Hematopoietic multipotent progenitor cell treated with erythropoietin and hydrocortisone succinate and interleukin-3 and kit ligand, for 4 days (in vitro differentiated cells): ENCODE measurements at regions not wholly inside any gene's neighbourhood (a gene's known extent, or its start where the extent isn't known, plus 50 kb on each side); places are given as distances from the start of the nearest gene placed in this dataset.

Experiments used
- DNase-seq: peaks from one replicate; pipeline ENCODE4 v3.0.0-alpha.2; 2015

DNA sequence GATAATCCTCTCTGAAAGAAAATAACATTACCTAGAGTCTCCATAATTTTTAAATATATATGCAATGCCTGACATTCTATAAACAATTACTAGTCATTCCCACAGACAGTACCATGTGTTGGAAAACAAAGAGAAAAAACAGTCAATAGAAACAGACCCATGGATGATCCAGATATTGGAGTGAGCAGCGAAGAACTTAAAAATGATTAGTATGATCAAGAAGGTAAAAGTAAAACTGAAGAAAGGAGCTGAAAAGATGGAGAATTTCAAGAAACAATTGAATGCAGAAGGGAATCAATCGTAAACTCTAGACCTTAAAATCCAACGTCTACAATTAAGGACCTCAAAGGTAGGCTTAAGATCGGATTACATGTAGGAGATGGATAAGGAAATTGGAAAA, 330.6 kb downstream of the SHANK2 start:
- DNase-seq, result no peak

- no peak for DNase-seq
Observed at GRCh38 chr11:70924108-70924507, 328.3 kb downstream of the SHANK2 start.

- DNase-seq, result no peak
Observed at GRCh38 chr11:70925238-70925637, 327.1 kb downstream of the SHANK2 start.

- DNase-seq, result no peak
Observed at GRCh38 chr11:70926543-70927201, 325.7 kb downstream of the SHANK2 start.

DNA sequence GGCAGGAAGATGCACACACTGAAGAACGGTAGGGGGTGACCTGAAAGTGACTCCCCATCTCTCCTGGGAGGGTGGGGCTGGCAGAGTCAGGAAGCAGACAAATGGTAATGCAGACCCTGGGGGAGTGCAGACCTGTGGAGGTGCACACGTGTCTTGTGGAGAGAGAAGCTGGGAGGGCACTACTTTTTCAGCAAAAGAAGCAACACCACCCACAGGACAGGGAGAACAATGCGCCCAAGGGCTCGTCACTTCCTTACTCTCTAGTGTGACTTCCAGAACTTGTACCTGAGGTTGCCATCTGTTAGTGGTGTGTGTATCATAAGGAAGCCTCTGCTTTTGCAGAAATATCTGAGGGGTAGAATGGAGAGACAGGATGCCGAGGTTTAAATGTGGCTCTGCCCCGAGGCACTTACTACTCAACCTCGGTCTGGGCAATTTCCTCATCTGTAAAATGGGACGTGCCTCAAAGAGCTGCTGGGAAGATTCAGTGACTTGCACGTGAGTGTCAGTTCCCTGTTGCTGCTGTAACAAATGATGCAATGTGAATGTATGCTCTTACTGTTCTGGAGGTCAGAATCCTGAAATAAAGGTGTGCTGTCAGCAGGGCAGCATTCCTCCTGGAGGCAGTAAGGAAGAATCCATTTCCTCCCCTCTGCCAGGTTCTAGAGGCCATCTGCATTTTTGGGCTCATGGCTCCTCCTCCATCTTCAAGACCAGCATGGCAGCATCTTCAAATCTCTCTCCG, 323.4 kb downstream of the SHANK2 start:
- peak; percentile 6 for DNase-seq

GRCh38 chr11:70930215-70930614, 322.2 kb downstream of the SHANK2 start:
- DNase-seq, result no peak

GRCh38 chr11:70931430-70931829, 320.9 kb downstream of the SHANK2 start:
- no peak for DNase-seq

DNA sequence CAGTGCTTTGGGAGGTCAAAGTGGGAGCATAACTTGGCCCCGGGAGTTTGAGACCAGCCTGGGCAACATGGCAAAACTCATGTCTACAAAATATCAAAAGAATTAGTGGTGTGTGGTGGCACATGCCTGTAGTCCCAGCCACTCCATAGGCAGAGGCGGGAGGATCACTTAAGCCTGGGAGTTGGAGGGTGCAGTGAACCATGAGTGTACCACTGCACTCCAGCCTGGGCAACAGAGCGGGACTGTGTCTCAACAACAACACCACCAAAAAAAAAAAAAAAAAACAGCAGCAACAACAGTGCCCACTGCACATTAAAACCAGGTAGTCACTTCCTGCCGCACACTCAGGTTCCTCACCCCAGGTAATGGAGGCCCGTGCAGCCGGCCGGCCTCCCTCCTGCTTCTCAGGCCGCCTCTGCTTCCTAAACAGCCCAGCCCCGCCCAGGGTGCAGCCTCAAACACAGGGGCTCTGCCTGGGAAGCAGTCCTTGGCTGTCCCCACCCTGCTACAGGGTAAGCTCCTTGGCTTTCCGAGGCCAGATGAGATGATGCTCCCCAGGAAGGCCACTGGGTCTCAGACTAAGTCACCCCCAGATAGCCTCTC, 318.3 kb downstream of the SHANK2 start:
- no peak for DNase-seq

DNA sequence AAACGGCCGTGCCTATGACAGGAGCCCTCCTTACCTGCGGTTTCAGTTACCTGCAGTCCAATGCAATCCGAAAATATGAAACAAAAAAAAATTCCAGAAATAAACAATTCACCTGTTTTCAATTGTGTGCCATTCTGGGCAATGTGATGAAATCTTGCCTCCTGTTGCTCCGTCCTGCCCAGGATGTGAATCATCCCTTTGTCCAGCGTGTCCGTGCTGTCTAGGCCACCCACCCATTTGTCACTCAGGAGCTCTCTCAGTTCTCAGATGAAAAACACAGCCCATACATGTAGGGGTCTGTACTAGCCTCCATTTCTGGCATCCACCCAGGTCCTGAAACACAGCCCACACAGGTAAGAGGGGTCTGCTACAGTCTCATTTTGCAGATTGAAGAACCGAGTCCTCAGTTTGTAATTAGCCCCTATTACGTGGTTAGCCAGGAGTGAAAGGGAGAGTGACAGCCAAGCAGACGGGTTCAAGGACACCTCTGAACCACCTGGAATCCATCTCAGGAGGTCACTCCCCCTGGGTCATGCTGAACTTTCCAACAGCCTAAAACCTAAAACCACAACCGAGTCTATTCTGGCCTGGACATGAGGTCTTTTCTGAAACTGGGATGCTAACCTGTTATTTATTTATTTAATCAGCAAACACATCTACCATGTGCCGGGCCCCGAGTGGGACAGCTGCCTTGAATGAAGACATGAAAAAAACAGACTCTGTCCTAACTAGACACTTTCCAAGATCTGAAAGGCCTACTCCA, 317.2 kb downstream of the SHANK2 start:
- DNase-seq, result no peak

DNA sequence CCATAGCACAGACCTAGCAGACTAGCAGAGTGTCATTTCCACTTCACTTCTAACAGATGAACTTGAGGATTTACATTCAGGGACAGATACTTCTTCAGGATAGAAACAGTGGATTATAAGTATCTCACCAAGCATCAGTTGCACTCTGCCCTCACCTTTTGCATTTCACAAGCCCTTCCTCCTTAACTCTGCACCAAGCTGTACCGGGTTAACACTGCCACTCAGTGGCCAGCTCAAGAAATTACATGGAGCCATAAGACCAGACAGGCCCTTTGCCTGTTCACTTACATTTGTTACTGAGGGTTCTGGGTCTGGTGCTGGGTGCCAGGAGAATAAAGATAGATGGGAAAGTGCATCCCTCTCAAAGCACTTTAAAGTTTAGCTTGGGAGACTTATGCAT, 309.8 kb downstream of the SHANK2 start:
- peak; percentile 32 for DNase-seq

GRCh38 chr11:70944141-70944540, 308.2 kb downstream of the SHANK2 start:
- DNase-seq, result no peak

DNA sequence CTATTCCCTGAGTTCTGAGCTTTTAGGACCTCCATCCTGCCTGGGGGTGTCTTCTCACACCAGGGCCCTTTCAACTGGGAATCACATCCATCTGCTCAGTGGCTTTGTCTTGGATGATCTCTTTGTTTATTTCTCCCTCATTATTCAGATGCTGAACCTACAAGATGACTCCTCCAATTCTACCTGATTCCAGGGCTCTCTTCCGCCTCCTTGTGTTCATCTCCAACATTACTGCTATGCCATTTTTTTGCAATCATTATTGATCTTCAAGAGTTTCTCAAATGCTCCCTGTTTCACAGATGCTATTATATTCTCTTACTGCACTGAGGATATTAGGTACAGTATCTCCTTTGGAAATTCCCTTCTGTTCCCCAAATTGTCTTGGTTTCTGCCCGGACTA, 307.7 kb downstream of the SHANK2 start:
- DNase-seq, result no peak

DNA sequence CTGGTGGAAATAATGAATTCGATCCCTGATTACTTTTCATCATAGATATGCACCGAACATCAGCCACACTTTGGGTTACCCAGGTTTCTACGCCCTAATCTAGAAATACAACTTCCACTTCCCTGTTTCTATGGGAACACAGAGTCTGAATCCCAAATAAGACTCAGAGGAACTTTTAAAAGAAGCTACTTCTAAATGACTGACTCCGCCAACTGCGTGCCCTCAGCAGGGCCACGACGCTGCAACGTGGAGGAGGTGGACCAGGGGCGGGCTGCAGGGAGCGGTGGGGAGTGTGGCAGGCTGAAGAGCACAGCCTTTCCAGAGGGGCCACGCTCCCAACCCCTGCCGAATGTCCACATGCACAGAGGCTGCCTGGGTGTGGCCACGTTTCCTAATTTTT, 304.0 kb downstream of the SHANK2 start:
- DNase-seq, result no peak

DNA sequence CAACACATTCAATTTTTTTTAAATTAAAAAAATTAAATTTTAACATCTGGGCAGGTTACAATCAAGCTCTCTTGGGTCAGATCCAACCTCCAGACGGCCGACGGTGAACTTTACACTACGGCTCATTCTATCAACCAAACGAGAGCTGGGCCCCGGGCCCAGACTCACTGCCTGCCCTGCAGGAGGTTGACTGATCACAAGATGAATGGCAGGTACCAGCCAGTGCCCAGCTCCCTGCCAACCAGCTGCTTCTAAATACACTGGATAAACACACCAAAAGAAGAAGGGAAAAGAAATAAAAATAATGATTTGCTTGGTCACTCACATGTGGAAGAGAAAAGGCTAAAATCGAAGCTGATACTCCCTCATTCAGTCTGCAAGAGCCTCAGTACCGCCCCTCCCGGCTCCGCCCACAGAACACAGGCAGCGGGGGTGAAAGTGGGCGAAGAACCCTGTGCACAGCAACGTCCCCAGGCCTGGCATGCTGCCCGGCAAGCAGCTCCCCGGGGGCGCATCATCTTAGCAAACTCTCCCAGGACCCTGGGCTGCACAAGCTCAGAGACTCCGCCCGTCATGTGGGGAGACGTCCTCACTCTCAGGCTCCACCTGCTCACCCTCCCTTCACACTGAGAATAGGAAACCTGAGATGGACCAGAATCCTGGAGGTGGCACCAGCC, 303.4 kb downstream of the SHANK2 start:
- no peak for DNase-seq

GRCh38 chr11:70951139-70951804, 301.1 kb downstream of the SHANK2 start:
- DNase-seq, result no peak

- no peak for DNase-seq
Observed at GRCh38 chr11:70952191-70952590, 300.2 kb downstream of the SHANK2 start.

GRCh38 chr11:70953720-70954119, 298.7 kb downstream of the SHANK2 start:
- DNase-seq, result no peak

- no peak for DNase-seq
Observed at GRCh38 chr11:70954471-70954870, 297.9 kb downstream of the SHANK2 start.
